ENCODE measurements at regions not wholly inside any gene's neighbourhood (a gene's known extent, or its start where the extent isn't known, plus 50 kb on each side); places are given as distances from the start of the nearest gene placed in this dataset.
"Not testable (repeated sequence)": the region's sequence is repeated elsewhere in the genome, so short reads cannot be mapped to it uniquely, and the experiment has no call there.

GRCh38 chr3:194057570-194058188 is 78.3 kb upstream of the HES1 start:
- no peak for FAIRE-seq

GRCh38 chr3:194058189-194058571 is 77.8 kb upstream of the HES1 start:
- no peak for DNase-seq (ENCODE audit: low spot score)
- no peak for FAIRE-seq

More at GRCh38 chr3:194057570-194058188, 78.3 kb upstream of the HES1 start:
- DNase-seq (ENCODE audit: low spot score), result no peak

- FAIRE-seq (no peak), DNase-seq (ENCODE audit: low spot score) (no peak)
Measured at GRCh38 chr3:194058753-194059152, 77.2 kb upstream of the HES1 start.

GRCh38 chr3:194061421-194062030 is 74.4 kb upstream of the HES1 start:
- DNase-seq (ENCODE audit: low spot score), result no peak
- FAIRE-seq, result no peak

DNA sequence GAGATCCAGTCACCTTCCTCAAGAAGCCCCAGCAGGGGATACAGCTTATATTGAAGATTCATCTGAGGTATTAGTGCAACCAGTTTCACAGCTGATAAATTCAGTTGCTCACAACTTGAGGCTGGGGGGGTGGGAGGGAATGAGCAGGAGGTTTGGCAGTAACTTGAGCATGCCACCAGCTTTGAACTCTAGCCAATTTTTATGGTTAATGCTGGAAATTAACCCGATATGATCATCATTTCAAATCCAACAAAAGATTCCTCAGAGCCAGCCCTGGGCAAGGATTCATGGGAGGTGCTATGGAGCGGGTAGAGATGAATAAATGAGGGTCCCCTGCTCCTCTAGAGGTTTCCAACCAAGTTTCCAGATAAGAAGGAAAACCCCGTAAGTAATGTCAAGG is 73.1 kb upstream of the HES1 start:
- FAIRE-seq (no peak), DNase-seq (ENCODE audit: low spot score) (no peak)

DNA sequence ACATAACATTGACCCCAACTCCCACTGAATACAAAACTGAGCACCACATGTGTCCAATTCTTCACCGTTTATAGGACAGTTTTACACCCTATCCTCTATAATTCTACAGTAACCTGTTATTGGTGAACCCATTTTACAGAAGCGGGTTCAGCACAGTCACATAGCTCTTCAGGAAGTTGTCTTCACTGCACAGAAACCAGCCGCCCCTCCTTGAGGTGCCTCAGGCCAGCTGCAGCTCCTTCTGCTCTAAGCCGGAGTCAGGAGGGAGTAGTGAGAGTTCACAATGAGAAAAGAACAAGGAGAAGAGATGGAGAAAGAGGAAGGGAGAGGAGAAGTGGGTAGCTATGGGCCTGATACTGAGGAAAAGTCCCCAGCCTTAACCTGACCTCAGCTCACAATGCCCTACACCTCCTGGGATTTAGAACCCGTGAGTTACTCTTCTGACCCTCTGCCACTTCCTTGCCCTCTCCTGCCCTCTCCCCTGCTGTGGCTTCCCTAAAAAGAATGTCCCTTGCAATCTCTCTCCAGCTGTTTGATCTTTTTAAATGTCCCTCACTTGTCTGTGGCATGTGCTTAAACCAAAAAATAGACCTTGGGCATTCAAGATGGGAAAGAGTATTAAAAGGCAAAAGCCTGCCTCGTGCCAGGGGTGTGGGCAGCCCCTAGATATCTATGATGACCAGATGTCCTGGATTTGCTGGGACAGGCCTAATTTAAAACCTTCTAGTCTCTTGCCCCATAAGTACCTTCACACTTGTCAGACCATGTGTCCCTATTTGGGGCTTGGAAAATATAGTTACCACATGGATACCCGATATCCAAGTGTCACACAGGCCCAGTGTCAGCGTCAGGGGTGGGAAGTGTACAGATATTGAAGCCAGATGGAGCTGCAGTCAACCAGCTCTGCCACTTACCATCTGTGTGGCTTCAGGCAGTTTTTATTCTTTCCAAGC is 71.3 kb upstream of the HES1 start:
- FAIRE-seq (no peak), DNase-seq (ENCODE audit: low spot score) (no peak)

- not testable (repeated sequence) for DNase-seq (ENCODE audit: low spot score); FAIRE-seq
Measured at GRCh38 chr3:194067327-194067726, 68.6 kb upstream of the HES1 start.

DNA sequence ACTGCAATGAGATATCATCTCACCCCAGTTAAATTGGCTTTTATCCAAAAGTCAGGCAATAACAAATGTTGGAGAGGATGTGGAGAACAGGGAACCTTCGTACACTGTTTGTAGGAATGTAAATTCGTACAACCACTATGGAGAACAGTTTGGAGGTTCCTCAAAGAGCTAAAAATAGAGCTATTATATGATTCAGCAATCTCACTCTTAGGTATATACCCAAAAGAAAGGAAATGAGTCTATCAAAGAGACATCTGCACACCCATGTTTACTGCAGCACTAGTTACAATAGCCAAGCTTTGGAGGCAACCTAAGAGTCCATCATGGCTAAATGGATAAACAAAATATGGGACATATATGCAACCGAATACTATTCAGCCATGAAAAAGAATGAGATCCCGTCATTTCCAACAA is 68.0 kb upstream of the HES1 start:
- DNase-seq (ENCODE audit: low spot score), result no peak
- no peak for FAIRE-seq

- no peak for DNase-seq (ENCODE audit: low spot score)
- FAIRE-seq, result no peak
Measured at GRCh38 chr3:194069421-194070219, 66.3 kb upstream of the HES1 start.

- DNase-seq (ENCODE audit: low spot score), result no peak
- no peak for FAIRE-seq
Measured at GRCh38 chr3:194070220-194070633, 65.7 kb upstream of the HES1 start.

GRCh38 chr3:194070634-194071409 is 65.1 kb upstream of the HES1 start:
- FAIRE-seq (peak; percentile 2), DNase-seq (ENCODE audit: low spot score) (peak; percentile 90)

DNA sequence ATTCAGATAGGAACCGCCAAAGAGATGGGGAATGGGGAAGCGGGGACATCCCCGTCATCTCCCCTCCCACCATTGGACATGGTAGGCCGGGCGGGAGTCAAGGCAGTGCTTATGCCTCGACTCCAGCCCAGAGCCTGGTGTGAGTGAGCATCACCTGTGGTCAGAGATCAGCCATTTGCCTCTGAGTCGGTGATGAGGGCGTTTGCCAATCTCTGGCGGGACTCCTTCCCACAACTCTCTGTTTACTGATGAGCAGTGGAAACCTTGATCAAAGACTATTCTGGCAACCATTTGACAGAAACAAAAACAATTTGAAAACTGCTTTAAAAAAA is 63.9 kb upstream of the HES1 start:
- peak; percentile 65 for DNase-seq (ENCODE audit: low spot score)
- no peak for FAIRE-seq

DNA sequence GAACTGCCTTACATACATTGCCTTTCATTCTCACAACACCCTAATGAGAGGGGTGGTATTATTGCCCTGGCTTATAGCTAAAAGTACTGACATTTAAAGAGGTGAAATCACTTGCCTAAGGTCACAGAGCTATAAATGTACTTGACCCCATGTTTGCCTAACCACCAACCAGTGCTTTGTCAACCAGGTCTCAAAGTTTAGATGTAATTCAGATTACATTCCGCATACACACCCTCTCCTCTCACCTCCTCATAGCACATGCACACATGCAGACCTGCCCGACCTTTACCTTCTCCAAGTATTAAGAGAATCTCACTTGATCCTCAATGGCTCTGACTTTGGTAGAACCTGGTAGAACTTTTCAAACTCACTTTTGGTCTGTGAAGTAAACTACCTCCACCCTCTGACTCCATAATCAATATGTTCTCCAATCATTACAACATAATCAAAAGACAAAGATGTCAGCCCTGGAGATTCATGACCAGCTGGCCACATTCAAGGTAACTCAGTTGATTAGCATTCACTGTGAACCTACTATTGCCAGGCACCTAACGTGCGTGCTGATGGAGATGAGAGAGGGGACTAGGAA is 63.2 kb upstream of the HES1 start:
- DNase-seq (ENCODE audit: low spot score) (no peak), FAIRE-seq (no peak)

DNA sequence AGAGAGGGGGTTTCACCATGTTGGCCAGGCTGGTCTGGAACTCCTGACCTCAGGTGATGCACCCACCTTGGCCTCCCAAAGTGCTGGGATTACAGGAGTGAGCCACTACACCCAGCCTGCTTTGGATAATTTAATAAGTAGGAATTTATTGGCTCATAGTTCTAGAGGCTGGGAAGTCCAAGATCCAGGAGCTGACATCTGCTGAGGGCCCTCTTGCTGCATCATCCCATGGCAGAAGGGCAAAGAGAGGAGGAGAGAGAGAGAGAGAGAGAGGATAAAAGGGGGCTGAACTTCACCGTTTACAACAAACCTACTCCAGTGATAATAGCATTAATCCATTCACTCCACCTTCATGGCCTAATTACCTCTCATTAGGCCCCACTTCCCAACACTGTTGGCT is 62.0 kb upstream of the HES1 start:
- DNase-seq (ENCODE audit: low spot score), result no peak
- FAIRE-seq, result no peak

- DNase-seq (ENCODE audit: low spot score), result peak; percentile 62
- FAIRE-seq, result no peak
Measured at GRCh38 chr3:194075088-194075615, 60.8 kb upstream of the HES1 start.

- peak; percentile 86 for DNase-seq (ENCODE audit: low spot score)
- peak; percentile 75 for FAIRE-seq
Measured at GRCh38 chr3:194075802-194076460, 60.0 kb upstream of the HES1 start.

DNA sequence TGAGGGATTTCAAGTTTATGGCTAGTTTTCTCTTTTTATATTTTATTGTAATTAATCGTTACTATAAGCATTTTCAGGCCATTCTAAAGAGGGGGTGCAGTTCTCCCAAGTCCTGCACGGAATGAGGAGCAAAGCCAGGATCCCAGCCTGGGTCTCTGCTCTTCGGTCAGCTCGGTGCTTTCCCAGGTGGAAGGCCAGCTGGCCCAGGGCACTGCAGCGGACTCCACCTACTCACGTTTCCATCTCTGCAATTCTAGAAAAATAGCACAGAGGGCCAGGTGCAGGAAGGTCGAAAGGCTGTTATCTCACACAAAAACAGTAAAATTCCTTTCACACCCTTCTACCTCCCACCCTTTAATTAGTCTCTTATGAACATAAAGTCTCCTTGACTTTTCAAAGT is 59.5 kb upstream of the HES1 start:
- FAIRE-seq (no peak), DNase-seq (ENCODE audit: low spot score) (no peak)

DNA sequence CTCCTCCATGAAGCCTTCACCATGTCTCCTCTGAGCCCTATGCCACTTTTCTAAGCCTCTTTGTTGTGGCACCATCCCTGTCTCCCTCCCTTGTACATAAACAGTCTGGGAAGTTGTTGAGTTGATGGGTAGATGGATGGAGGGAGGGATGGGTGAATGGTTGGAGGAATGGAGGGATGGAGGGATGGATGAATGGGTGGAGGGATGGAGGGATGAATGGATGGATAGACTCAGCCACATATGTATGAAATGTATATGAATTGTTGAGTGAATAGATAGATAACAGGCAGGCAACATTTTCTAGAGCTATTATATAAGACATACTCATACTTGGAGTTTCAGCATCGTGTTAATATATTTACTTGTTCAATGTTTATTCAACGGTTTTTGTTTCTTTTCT is 58.3 kb upstream of the HES1 start:
- no peak for FAIRE-seq
- no peak for DNase-seq (ENCODE audit: low spot score)

GRCh38 chr3:194078045-194078821 is 57.7 kb upstream of the HES1 start:
- FAIRE-seq (no peak), DNase-seq (ENCODE audit: low spot score) (no peak)
